IPS-15b (cell line): ENCODE measurements at regions not wholly inside any gene's neighbourhood (a gene's known extent, or its start where the extent isn't known, plus 50 kb on each side); places are given as distances from the start of the nearest gene placed in this dataset.
"Not testable (repeated sequence)": the region's sequence is repeated elsewhere in the genome, so short reads cannot be mapped to it uniquely, and the experiment has no call there.

Experiments
- H3K27me3 ChIP-seq: one replicate; pipeline ENCODE4 v1.6.1; 2013; ENCODE audit warnings: low read length; ENCODE audit not compliant: control insufficient read depth, insufficient read depth
- H3K36me3 ChIP-seq: one replicate; pipeline ENCODE4 v1.6.1; 2013; ENCODE audit warnings: low read length; ENCODE audit not compliant: control insufficient read depth, insufficient read depth
- H3K4me1 ChIP-seq: one replicate; pipeline ENCODE4 v1.6.1; 2013; ENCODE audit warnings: mild to moderate bottlenecking, low read length; ENCODE audit not compliant: control insufficient read depth, insufficient read depth
- H3K4me3 ChIP-seq: one replicate; pipeline ENCODE4 v1.5.1; 2013; ENCODE audit warnings: low read depth, low read length
- H3K9ac ChIP-seq: one replicate; pipeline ENCODE4 v1.6.1; 2013; ENCODE audit warnings: low read depth, mild to moderate bottlenecking, low read length
- H3K9me3 ChIP-seq: one replicate; pipeline ENCODE4 v1.6.1; 2013; ENCODE audit warnings: mild to moderate bottlenecking, low read length; ENCODE audit not compliant: control insufficient read depth, insufficient read depth

GRCh38 chr13:111668451-111668850 is 348.0 kb downstream of the TEX29 start:
- Histone ChIP-seq H3K9ac (no peak overlapping the region), H3K27me3 (no peaks in the 10 kb centered on the region), H3K4me3 (no peak overlapping the region), H3K9me3 (no peaks in the 10 kb centered on the region), H3K36me3 (no peaks in the 10 kb centered on the region), H3K4me1 (no peaks in the 10 kb centered on the region)

GRCh38 chr13:111672198-111672597 is 351.8 kb downstream of the TEX29 start:
- H3K9me3 ChIP-seq, H3K36me3 ChIP-seq, H3K27me3 ChIP-seq, H3K9ac ChIP-seq, H3K4me3 ChIP-seq, H3K4me1 ChIP-seq: not testable (repeated sequence)

- H3K27me3 ChIP-seq, H3K36me3 ChIP-seq, H3K9me3 ChIP-seq, H3K4me3 ChIP-seq, H3K4me1 ChIP-seq, H3K9ac ChIP-seq: not testable (repeated sequence)
Measured at GRCh38 chr13:111678120-111678882, 357.9 kb downstream of the TEX29 start.

- not testable (repeated sequence) for H3K9me3 ChIP-seq, H3K4me1 ChIP-seq, H3K4me3 ChIP-seq, H3K27me3 ChIP-seq, H3K9ac ChIP-seq, H3K36me3 ChIP-seq
Measured at GRCh38 chr13:111679645-111680044, 359.2 kb downstream of the TEX29 start.

- H3K4me1 ChIP-seq, H3K9me3 ChIP-seq, H3K4me3 ChIP-seq, H3K9ac ChIP-seq, H3K27me3 ChIP-seq, H3K36me3 ChIP-seq: not testable (repeated sequence)
Measured at GRCh38 chr13:111680100-111680499, 359.7 kb downstream of the TEX29 start.

- not testable (repeated sequence) for H3K9ac ChIP-seq, H3K36me3 ChIP-seq, H3K27me3 ChIP-seq, H3K4me1 ChIP-seq, H3K9me3 ChIP-seq, H3K4me3 ChIP-seq
Measured at GRCh38 chr13:111692028-111692427, 371.6 kb downstream of the TEX29 start.

GRCh38 chr13:111696121-111696520 is 370.8 kb upstream of the SOX1 start:
- not testable (repeated sequence) for H3K4me3 ChIP-seq, H3K9me3 ChIP-seq, H3K36me3 ChIP-seq

GRCh38 chr13:111702059-111702458 is 364.9 kb upstream of the SOX1 start:
- not testable (repeated sequence) for H3K9me3 ChIP-seq, H3K27me3 ChIP-seq, H3K36me3 ChIP-seq, H3K4me3 ChIP-seq, H3K9ac ChIP-seq, H3K4me1 ChIP-seq

More at GRCh38 chr13:111696121-111696520, 370.8 kb upstream of the SOX1 start:
- H3K27me3 ChIP-seq, H3K9ac ChIP-seq, H3K4me1 ChIP-seq: not testable (repeated sequence)
